Vagina (tissue), 2 donors: ENCODE measurements at regions not wholly inside any gene's neighbourhood (a gene's known extent, or its start where the extent isn't known, plus 50 kb on each side); places are given as distances from the start of the nearest gene placed in this dataset.

ENCODE experiments used
- POLR2A ChIP-seq, 2 donors: fragments of 450-650 bp; IDR thresholded peaks; one replicate each; pipeline ENCODE4 v1.6.1; 2017; ENCODE audit warnings: antibody characterized with exemption in 2 of 2, mild to moderate bottlenecking in 2 of 2, moderate library complexity in 2 of 2
- TF ChIP-seq, protein P1 (sequence below), 3 experiments: fragments of 450-650 bp in 2 of 3; fragments of 200-600 bp in 1 of 3; sonication (generic) in 1 of 3; IDR thresholded peaks; one replicate each; pipeline ENCODE4 v1.5.1; 2017 to 2019; ENCODE audit warnings: antibody characterized with exemption in 3 of 3, mild to moderate bottlenecking in 2 of 3, moderate library complexity in 2 of 3

DNA sequence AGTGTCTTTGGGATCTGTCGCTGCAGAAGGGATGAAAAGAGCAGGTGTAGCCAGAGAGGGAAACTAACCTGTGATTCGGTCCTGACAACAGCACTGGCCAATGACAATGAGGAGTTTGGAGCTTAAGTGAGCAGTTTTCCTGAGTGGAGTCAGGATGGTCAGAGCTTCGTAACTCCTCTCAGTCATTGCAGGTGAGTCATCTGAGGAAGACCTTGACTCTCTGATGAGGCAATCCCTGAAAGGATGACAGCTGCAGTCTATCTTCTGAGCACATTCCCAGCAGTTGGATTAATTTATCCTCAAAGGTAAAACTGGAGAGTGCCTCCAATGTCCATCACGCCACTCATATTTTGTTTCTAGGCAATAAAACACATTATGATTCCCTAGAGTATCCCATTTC is 401.9 kb downstream of the POM121L12 start:
- no peak for TF ChIP-seq POLR2A (IDR thresholded peaks at IDR 0.05)
- TF ChIP-seq, protein P1, sequence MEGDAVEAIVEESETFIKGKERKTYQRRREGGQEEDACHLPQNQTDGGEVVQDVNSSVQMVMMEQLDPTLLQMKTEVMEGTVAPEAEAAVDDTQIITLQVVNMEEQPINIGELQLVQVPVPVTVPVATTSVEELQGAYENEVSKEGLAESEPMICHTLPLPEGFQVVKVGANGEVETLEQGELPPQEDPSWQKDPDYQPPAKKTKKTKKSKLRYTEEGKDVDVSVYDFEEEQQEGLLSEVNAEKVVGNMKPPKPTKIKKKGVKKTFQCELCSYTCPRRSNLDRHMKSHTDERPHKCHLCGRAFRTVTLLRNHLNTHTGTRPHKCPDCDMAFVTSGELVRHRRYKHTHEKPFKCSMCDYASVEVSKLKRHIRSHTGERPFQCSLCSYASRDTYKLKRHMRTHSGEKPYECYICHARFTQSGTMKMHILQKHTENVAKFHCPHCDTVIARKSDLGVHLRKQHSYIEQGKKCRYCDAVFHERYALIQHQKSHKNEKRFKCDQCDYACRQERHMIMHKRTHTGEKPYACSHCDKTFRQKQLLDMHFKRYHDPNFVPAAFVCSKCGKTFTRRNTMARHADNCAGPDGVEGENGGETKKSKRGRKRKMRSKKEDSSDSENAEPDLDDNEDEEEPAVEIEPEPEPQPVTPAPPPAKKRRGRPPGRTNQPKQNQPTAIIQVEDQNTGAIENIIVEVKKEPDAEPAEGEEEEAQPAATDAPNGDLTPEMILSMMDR (IDR thresholded peaks at IDR 0.05): no peak
